Amygdala (tissue), 56 donors: ENCODE measurements at regions not wholly inside any gene's neighbourhood (a gene's known extent, or its start where the extent isn't known, plus 50 kb on each side); places are given as distances from the start of the nearest gene placed in this dataset.
"Not testable (repeated sequence)": the region's sequence is repeated elsewhere in the genome, so short reads cannot be mapped to it uniquely, and the experiment has no call there.

Experiments
- DNase-seq, 56 donors: peaks; one replicate each; lab custom pipeline; 2025; lab: John Stamatoyannopoulos, UW

GRCh38 chr14:104301731-104302460 lies 163.5 kb downstream of the KIF26A start:
- DNase-seq: no peak

- DNase-seq: no peak
These were observed 164.5 kb downstream of the KIF26A start for GRCh38 chr14:104302794-104303405.

GRCh38 chr14:104303705-104304425 lies 165.5 kb downstream of the KIF26A start:
- no peak for DNase-seq

- no peak for DNase-seq
These were observed 166.3 kb downstream of the KIF26A start for GRCh38 chr14:104304451-104305351.

- no peak for DNase-seq
These were observed 167.4 kb downstream of the KIF26A start for GRCh38 chr14:104305511-104306449.

- DNase-seq: no peak
These were observed 168.2 kb downstream of the KIF26A start for GRCh38 chr14:104306450-104307040.

GRCh38 chr14:104307246-104307626 lies 168.8 kb downstream of the KIF26A start:
- DNase-seq: no peak

- no peak for DNase-seq
These were observed 169.4 kb downstream of the KIF26A start for GRCh38 chr14:104307627-104308401.

- not testable (repeated sequence) for DNase-seq
These were observed 170.1 kb downstream of the KIF26A start for GRCh38 chr14:104308534-104308933.

GRCh38 chr14:104309657-104310369 lies 171.4 kb downstream of the KIF26A start:
- no peak for DNase-seq

- no peak for DNase-seq
These were observed 173.0 kb downstream of the KIF26A start for GRCh38 chr14:104311358-104311757.

- no peak for DNase-seq
These were observed 175.3 kb downstream of the KIF26A start for GRCh38 chr14:104313674-104314073.

GRCh38 chr14:104314251-104314941 lies 176.0 kb downstream of the KIF26A start:
- no peak for DNase-seq

- no peak for DNase-seq
These were observed 176.8 kb downstream of the KIF26A start for GRCh38 chr14:104315169-104315568.

GRCh38 chr14:104315625-104316024 lies 177.2 kb downstream of the KIF26A start:
- no peak for DNase-seq

GRCh38 chr14:104316121-104316722 lies 177.8 kb downstream of the KIF26A start:
- DNase-seq: no peak
